HCT116 (cell line): ENCODE measurements at regions not wholly inside any gene's neighbourhood (a gene's known extent, or its start where the extent isn't known, plus 50 kb on each side); places are given as distances from the start of the nearest gene placed in this dataset.

Experiments
- ATAC-seq: fragments of 200-7000 bp; cut with Tn5 transposase; 2 replicates; pipeline ENCODE4 v1.9.1; 2020; ENCODE audit warnings: mild to moderate bottlenecking, moderate library complexity
- BruUV-seq: library from RNA; stranded (reverse); fragments of 400-500 nt; replicated peaks from 2 replicates; lab custom pipeline; 2021; lab: Mats Ljungman, UMichigan
- CTCF ChIA-PET: fragments of 300-600 bp; sonication (Branson Sonifier 250); formaldehyde crosslinking; loops from one replicate; lab custom pipeline; 2021; ENCODE audit warnings: antibody characterized with exemption; lab: Charles Lee
- POLR2A ChIA-PET: fragments of 300-600, 350-600 bp; sonication (Branson Sonifier 250); formaldehyde crosslinking; loops from one replicate; lab custom pipeline; 2021; ENCODE audit warnings: antibody characterized with exemption; lab: Charles Lee
- RAD21 ChIA-PET, 2 experiments: fragments of 300-600 bp; sonication (Branson Sonifier 250); formaldehyde crosslinking; loops; one replicate each; lab custom pipeline; 2023; ENCODE audit warnings: low total read pairs in 2 of 2; ENCODE audit not compliant: uncharacterized antibody in 2 of 2, unreplicated experiment in 2 of 2, low non-redundant PET in 1 of 2; lab: Charles Lee
- DNase-seq: peaks from one replicate; pipeline ENCODE4 v3.0.0-alpha.2; 2010; ENCODE audit warnings: low read depth, low spot score
- H2AFZ ChIP-seq: fragments of 200-600 bp; shearing (Covaris generic), sonication (generic); 2 replicates; pipeline ENCODE4 v1.6.1; 2017; ENCODE audit warnings: low read depth, mixed run types, mixed read lengths, antibody characterized with exemption, low read length; ENCODE audit not compliant: poor library complexity, severe bottlenecking
- H3K27ac ChIP-seq: 2 replicates; pipeline ENCODE4 v1.5.1; 2012; ENCODE audit warnings: low read depth, low read length
- H3K27me3 ChIP-seq: fragments of 200-600 bp; sonication (generic); 2 replicates; pipeline ENCODE4 v1.6.1; 2016; ENCODE audit warnings: mixed run types, low read length, mixed read lengths; ENCODE audit not compliant: insufficient read depth
- H3K36me3 ChIP-seq, 2 experiments: fragments of 200-500 bp in 1 of 2; fragments of 200-600 bp in 1 of 2; sonication (Bioruptor generic) in 1 of 2; sonication (generic) in 1 of 2; 2 replicates each; pipeline versions ENCODE4 v1.5.1 to v1.6.1; 2014 to 2016; ENCODE audit warnings: low read length in 2 of 2, inconsistent platforms in 1 of 2, mixed read lengths in 1 of 2, mixed run types in 1 of 2; ENCODE audit not compliant: insufficient read depth in 2 of 2, control insufficient read depth in 1 of 2
- H3K4me1 ChIP-seq, 2 experiments: fragments of 200-600 bp in 1 of 2; sonication (generic) in 1 of 2; 2 replicates each; pipeline versions ENCODE4 v1.5.1 to v1.6.1; 2012 to 2017; ENCODE audit warnings: low read length in 2 of 2, inconsistent platforms in 1 of 2, mild to moderate bottlenecking in 1 of 2, mixed read lengths in 1 of 2, mixed run types in 1 of 2, moderate library complexity in 1 of 2; ENCODE audit not compliant: insufficient read depth in 2 of 2, control insufficient read depth in 1 of 2
- H3K4me2 ChIP-seq: fragments of 200-600 bp; sonication (generic); 2 replicates; pipeline ENCODE4 v1.6.1; 2017; ENCODE audit warnings: mixed run types, low read length, mixed read lengths
- H3K4me3 ChIP-seq, 2 experiments: fragments of 200-600 bp in 1 of 2; sonication (generic) in 1 of 2; replicated peaks in 1 of 2; 2 replicates each; pipeline ENCODE4 v1.5.1; 2011 to 2016; ENCODE audit warnings: low read length in 2 of 2, control low read depth in 1 of 2, low read depth in 1 of 2, mild to moderate bottlenecking in 1 of 2, mixed read lengths in 1 of 2, mixed run types in 1 of 2
- H3K79me2 ChIP-seq: fragments of 200-600 bp; sonication (generic); 2 replicates; pipeline ENCODE4 v1.6.1; 2017; ENCODE audit warnings: mild to moderate bottlenecking, mixed run types, low read length, moderate library complexity, mixed read lengths; ENCODE audit not compliant: insufficient read depth
- H3K9ac ChIP-seq: fragments of 200-600 bp; sonication (generic); 2 replicates; pipeline ENCODE4 v1.6.1; 2016; ENCODE audit warnings: low read length, mixed read lengths
- H3K9me2 ChIP-seq: fragments of 200-600 bp; sonication (generic), shearing (Covaris generic); 2 replicates; pipeline ENCODE4 v1.6.1; 2017; ENCODE audit warnings: mixed run types, mild to moderate bottlenecking, moderate library complexity; ENCODE audit not compliant: insufficient read depth
- H3K9me3 ChIP-seq, 2 experiments: fragments of 200-500 bp in 1 of 2; fragments of 200-600 bp in 1 of 2; sonication (Bioruptor generic) in 1 of 2; sonication (generic) in 1 of 2; 2 replicates each; pipeline ENCODE4 v1.6.1; 2014 to 2017; ENCODE audit warnings: low read length in 2 of 2, mixed read lengths in 2 of 2, inconsistent platforms in 1 of 2, low read depth in 1 of 2, mild to moderate bottlenecking in 1 of 2, mixed run types in 1 of 2, moderate library complexity in 1 of 2; ENCODE audit not compliant: control insufficient read depth in 1 of 2, insufficient read depth in 1 of 2
- H4K20me1 ChIP-seq: fragments of 200-600 bp; sonication (generic), shearing (Covaris generic); 2 replicates; pipeline ENCODE4 v1.6.1; 2017; ENCODE audit warnings: mixed run types, mild to moderate bottlenecking, moderate library complexity; ENCODE audit not compliant: insufficient read depth
- CBX3 ChIP-seq: IDR thresholded peaks from 2 replicates; pipeline ENCODE4 v1.6.1; 2012; ENCODE audit warnings: low read depth
- EZH2phosphoT487 ChIP-seq: fragments of 200-600 bp; IDR thresholded peaks from 2 replicates; pipeline ENCODE4 v1.6.1; 2018; ENCODE audit warnings: antibody characterized with exemption, borderline replicate concordance
- FOSL1 ChIP-seq: IDR thresholded peaks from 2 replicates; pipeline ENCODE4 v1.6.1; 2012; ENCODE audit warnings: low read depth
- POLR2A ChIP-seq: IDR thresholded peaks from 2 replicates; pipeline ENCODE4 v1.7.0; 2011; ENCODE audit warnings: borderline replicate concordance; ENCODE audit not compliant: insufficient read depth, insufficient read length; ENCODE audit errors: extremely low read depth
- RAD21 ChIP-seq: IDR thresholded peaks from 2 replicates; pipeline ENCODE4 v1.6.1; 2012; ENCODE audit warnings: low read depth, mild to moderate bottlenecking
- SRF ChIP-seq: IDR thresholded peaks from 2 replicates; pipeline ENCODE4 v1.6.1; 2012; ENCODE audit warnings: low read depth
- intact Hi-C: fragments of 100-400 bp; cut with micrococcal nuclease; formaldehyde crosslinking; loops from 2 replicates; pipeline ENCODE4 v1.10.0; 2022

DNA sequence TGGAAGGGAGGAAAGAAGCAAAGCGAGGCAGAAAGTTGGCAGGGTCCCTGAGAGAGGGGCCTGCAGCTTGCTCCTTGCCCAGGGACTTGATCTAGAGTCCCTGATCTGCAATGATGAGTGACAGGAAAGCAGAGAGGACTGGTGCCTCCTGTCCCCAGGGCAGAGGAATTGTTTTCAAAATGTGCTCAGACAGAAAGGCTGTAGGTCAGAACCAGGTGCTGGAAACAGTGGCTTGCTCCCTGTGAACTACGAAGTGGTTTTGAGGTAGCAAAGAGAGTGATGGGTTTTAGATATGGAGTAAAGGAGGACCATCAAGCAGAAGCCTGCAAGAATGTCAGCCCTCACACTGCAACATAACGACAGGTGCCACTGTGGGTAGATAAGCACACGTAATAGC lies 164.9 kb upstream of the SERTAD2 start:
- Histone ChIP-seq H3K4me3 (no peak overlapping the region), H3K27me3 (no peaks in the 10 kb centered on the region), H3K36me3 (no peaks in the 10 kb centered on the region), H4K20me1 (no peaks in the 10 kb centered on the region), H3K9me2 (no peaks in the 10 kb centered on the region), H3K9me3 (no peaks in the 10 kb centered on the region), H3K4me1 (peaks cover 0 to 16% of the 10 kb centered on the region in 2 experiments; a peak in 1 of 4 replicates), H3K4me2 (no peak overlapping the region), H3K27ac (no peak overlapping the region), H2AFZ (no peak overlapping the region), H3K9ac (no peak overlapping the region), H3K79me2 (no peaks in the 10 kb centered on the region)
- ATAC-seq (no peak), DNase-seq (no peak)
- CTCF ChIA-PET: interaction anchor here (1.9 kb wide), 1 partner anchor 13 kb away, joined by 6 read pairs; no protein-coding TSS in a partner anchor
- intact Hi-C loops: no loop called here
- TF ChIP-seq POLR2A: no peak
- no TSS peak for BruUV-seq
- RAD21 ChIA-PET: no interaction called here
- POLR2A ChIA-PET: interaction anchor here (1.9 kb wide), 1 partner anchor 13 kb away, joined by 5 read pairs; no protein-coding TSS in a partner anchor

- RAD21 ChIA-PET: interaction anchor here in 1 of 2 experiments (0.6 kb wide), 1 partner anchor 814 kb away, joined by 4 read pairs; no protein-coding TSS in a partner anchor
- no TSS peak for BruUV-seq
- Histone ChIP-seq H4K20me1 (no peaks in the 10 kb centered on the region), H3K36me3 (no peaks in the 10 kb centered on the region), H2AFZ (no peak overlapping the region), H3K4me1 (peaks cover 0 to 20% of the 10 kb centered on the region in 2 experiments; a peak in 1 of 4 replicates), H3K9ac (no peak overlapping the region), H3K27ac (no peak overlapping the region), H3K4me3 (no peak overlapping the region), H3K9me3 (no peaks in the 10 kb centered on the region), H3K79me2 (no peaks in the 10 kb centered on the region), H3K4me2 (no peak overlapping the region), H3K9me2 (no peaks in the 10 kb centered on the region), H3K27me3 (no peaks in the 10 kb centered on the region)
- intact Hi-C loops: no loop called here
- POLR2A ChIA-PET: interaction anchor here (1.9 kb wide), 1 partner anchor 12 kb away, joined by 5 read pairs; no protein-coding TSS in a partner anchor
- no peak for TF ChIP-seq SRF
- no peak for TF ChIP-seq POLR2A
- no peak for TF ChIP-seq RAD21
- TF ChIP-seq FOSL1: no peak
- TF ChIP-seq CBX3: no peak
- no peak for TF ChIP-seq EZH2phosphoT487
- no peak for ATAC-seq
- CTCF ChIA-PET: no interaction called here
- DNase-seq: no peak
These were observed 165.6 kb upstream of the SERTAD2 start for GRCh38 chr2:64819361-64819760.
